Breast epithelium (tissue), 3 donors: ENCODE measurements at regions not wholly inside any gene's neighbourhood (a gene's known extent, or its start where the extent isn't known, plus 50 kb on each side); places are given as distances from the start of the nearest gene placed in this dataset.

Source experiments
- CTCF ChIP-seq, 3 donors: fragments of 450-650 bp; IDR thresholded peaks; one replicate each; pipeline ENCODE4 v1.5.1; 2016 to 2017; ENCODE audit warnings: antibody characterized with exemption in 3 of 3, mild to moderate bottlenecking in 3 of 3, moderate library complexity in 3 of 3
- POLR2A ChIP-seq: fragments of 450-650 bp; IDR thresholded peaks from one replicate; pipeline ENCODE4 v1.6.1; 2016; ENCODE audit warnings: antibody characterized with exemption, mild to moderate bottlenecking, moderate library complexity
- POLR2AphosphoS5 ChIP-seq, 3 donors: sonication (generic); formaldehyde crosslinking; IDR thresholded peaks; one replicate each; pipeline ENCODE4 v1.6.1; 2017; ENCODE audit warnings: antibody characterized with exemption in 3 of 3

- TF ChIP-seq CTCF (IDR thresholded peaks at IDR 0.05) (no peak), POLR2AphosphoS5 (IDR thresholded peaks at IDR 0.05) (no peak), POLR2A (no peak)
Observed at GRCh38 chr10:89846281-89846630, 144.9 kb downstream of the KIF20B start.
